DMS114 treated with DMSO at 0.1 percent for 48 hours (cell line): ENCODE measurements at regions not wholly inside any gene's neighbourhood (a gene's known extent, or its start where the extent isn't known, plus 50 kb on each side); places are given as distances from the start of the nearest gene placed in this dataset.

Source experiments
- DNase-seq: peaks from one replicate; lab custom pipeline; 2025; ENCODE audit not compliant: unreplicated experiment; lab: John Stamatoyannopoulos, UW

DNA sequence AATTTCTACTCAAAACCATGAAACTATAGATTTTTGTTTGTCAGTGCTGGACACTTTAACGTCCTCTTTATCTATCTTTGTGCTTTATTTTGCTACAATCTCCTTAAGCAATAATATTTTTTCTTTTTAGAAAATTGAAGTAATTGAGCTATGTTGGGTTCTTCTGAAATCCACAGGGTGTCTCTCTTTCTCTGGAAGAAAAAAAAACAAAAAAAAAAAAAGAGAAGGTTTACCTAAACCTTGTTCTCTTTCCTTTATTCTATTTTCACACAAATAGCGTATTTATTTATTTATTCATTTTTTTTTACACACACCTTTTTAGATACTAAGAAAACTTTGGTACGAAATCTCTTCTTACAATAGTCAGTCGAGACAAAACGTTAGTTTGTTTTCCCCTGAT is 601.0 kb downstream of the EDEM1 start:
- no peak for DNase-seq

DNA sequence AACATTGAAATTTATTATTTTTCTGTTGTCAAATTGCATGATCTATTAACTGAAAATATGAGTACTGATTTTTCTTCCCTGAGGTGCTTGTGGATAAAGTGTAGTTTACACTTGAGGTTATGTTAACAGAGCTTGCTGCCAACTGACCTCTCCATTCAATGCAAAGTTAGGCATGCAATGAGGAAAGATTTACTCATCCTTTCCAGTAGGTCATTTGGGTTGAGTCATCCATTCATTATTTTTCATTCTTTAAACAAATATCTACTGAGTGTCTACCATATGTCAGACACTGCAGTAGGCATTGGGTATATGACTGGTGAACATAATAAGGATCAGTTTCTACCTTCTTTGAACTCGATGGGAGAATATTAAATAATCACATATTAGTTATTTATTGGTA is 604.1 kb downstream of the EDEM1 start:
- DNase-seq = no peak

DNA sequence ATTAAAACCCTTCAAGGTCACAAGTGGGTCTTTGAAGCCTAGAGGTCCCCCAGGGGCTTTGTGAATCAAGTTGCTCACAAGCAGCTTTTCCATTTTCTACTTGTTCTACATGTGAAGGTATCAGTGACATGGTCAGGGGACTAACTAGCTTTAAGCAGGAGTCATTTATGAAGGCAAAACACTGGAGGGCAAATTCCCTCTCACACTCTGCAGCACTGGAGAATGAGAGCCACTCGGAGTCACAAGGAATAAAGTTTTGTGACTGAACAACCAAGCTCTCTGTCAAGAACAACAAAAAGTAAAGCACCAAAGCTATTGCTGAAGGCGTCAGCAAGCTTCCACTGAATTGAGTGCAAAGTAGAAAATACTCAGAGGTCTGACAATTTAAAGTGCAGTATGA is 609.0 kb downstream of the EDEM1 start:
- no peak for DNase-seq

DNA sequence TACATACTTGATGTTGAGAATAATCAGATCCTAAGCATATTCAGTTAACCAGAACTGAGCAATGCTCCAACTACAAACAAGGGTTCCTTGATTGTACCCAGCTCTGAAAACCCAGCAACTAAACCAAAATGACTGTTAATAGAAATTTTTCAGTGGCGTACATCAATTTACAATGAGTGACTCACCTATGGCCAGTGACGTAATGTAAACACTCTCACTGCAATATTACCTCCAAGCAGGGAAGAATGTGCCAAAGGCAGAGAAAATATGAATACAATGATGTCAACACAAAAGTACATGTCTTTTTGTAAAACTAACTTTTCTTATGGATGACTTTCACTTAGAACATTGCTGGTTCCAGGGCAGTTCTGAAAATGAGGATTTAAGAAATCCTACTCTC is 611.3 kb downstream of the EDEM1 start:
- DNase-seq = no peak

DNA sequence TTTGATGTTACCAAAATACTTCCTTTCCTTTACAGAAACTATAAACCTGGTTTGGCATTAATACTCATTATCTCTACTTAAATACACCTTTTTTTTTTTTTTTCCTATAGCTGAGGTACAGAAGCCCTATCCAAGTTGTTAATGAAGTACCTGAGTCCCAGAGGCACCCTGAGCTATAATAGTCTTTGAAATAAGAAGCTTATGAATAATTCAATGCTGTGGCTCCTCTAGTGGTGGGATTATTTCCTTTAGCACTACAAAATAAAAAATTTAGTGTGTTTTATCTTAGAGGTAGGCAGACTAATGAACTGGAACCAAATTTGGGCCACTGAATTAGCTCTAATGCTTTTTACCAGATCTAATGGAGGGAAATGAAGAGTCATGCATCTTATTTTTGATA is 611.9 kb downstream of the EDEM1 start:
- no peak for DNase-seq

DNA sequence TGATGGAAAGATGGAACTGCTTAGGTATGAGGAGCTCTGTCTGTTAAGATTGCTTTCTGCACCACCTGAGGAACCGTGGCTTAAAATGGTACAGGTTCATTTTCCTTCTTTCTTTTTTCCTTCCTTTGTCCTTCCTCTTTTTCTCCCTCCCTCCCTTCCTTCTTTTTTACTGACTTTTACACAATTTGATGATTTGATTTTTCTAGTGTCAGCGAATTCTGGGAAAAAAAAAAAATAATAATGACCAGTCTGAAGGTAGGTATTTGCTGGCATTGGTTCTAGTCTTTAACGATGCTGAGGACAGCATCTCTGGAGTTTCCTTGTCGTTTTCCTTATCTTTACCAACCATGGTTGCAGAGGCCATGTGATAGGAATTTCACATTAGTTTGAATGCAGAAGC is 613.5 kb downstream of the EDEM1 start:
- no peak for DNase-seq

DNA sequence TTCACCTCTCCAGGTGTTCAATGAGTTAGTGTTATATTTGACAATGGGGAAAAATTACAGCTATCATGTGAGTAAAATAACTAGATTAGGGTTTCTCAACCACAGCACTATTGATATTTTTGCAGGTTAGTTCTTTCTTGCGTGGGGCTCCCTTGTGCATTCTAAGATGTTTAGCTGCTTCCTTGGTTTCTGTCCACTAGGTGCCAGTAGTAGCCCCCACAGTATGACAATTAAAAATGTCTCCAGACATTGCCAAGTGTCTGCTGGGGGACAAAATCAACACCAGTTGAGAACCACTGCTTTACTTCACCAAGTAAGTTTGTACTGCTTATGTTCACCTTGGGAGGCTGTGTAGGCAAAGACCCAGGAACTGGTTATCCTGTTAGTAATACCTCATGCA is 618.7 kb downstream of the EDEM1 start:
- no peak for DNase-seq

DNA sequence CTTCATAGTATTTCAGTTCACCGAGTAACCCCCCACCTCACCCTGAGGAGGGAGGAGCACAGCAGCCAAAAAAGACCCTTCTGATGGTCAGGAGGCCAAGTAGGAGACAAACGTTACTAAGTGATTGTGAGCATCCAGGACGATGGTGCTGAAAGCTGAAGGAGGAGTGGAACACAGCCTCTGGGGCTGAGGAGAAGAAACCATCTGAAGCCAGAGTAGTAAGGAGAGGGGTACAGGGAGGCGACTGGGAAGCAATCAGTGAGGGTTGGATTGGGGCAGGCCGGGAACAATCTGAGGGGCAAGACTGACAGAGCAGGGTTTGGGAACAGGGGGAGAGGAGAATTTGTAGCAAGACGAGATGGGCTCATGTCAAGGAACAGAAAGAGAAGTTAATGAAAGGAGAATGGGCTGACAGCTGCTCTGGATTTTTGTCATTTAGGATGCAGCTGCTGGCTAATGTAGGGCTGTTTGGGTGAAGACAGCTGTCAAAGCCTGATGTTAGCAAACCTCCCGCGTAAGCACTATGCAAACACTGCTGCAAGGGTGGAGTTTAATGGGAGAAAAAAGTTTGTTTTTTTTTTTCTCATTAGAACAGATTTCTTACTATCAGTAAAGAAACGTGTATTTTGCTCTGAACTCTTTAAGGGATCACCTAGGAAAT is 622.2 kb downstream of the EDEM1 start:
- no peak for DNase-seq

DNA sequence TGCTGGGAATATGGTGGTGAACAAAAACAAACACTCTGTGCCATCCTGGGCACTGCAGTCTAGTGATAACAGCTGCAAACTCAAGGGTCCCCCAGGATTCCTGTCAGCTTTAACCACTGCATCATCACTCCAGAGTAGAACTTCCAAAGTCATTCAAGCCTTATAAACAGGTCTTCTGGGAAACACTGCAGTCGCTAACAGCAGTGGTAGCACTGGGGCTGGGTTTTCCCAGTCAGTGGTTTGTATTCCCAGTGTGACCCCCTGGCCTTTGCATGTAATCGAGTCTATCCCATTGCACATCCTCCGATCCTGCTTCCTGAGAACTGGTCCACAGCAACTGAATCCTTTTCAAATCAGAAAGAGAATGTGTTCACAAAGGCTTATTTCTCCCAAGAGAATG is 623.5 kb downstream of the EDEM1 start:
- no peak for DNase-seq

DNA sequence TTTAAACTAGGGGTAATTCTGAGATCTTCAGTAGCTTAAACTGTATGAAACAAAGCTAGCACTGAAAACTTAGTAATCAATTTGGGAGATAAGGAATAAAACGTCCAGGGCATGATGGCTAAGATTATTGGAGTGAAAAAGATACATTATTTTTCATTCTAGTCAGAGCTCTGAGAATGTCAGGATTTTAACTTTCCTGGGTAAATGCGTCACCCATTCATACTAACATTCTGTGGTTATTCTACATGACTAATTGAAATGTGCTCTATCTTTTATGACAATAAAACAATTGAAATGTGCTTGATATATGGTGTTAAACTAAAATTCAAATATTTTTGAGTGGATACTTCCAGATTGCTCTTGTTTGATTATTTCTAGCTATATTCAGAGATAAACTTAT is 626.0 kb downstream of the EDEM1 start:
- no peak for DNase-seq

DNA sequence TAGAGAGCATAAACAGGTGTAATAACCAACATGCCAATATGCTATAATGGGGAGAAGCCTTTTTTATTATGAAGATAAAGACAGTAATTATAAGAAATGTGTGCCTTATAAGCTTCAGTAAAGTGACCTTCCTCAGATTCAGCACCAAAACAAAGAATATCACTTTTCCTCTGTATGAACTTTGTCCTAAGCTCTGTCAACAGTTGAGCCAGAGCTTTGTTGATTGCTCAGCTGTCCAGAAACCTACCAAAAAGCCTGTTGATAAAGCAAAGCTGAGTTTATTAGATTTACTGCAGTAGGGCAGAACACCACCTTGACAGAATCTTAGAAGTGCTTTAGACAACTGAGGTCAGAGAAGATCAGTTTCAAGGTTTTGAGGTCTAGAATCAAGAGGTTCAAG is 635.3 kb downstream of the EDEM1 start:
- DNase-seq = no peak

DNA sequence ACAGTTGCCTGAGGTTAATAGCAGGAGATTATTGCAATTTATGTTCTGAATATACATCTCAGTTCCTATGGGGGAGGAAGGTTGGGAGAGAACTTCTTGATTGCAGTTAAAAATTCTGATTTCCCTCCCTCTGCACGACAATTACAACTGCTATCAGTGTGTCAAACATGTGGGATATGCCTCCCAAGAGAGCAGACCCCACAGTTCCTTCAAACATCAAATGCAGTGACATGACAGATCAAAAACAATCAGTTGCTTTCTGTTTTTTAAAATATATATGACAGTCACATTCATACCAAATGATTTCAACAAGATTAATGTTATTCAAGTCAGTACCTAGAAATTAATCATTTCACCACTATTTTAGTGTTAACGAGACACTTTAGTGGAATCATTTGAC is 639.0 kb downstream of the EDEM1 start:
- DNase-seq = no peak

DNA sequence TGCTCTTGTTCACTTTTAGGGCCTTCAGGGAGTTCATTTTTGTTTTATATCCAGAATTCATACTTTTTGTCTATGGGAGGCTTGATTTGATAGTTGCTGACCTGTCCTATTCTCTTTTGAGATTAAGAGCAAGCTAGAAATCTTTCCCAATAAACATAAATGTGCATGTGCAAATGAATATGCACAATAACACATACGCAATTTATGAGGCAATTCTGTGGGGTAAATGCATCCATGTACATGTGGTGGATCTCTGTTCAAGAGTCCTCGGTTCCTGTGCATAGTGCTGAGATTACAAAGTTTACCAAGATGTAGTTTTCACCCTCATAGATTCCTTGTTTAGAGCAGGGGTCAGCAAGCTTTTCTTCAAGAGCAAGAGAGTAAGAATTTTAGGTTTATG is 640.7 kb downstream of the EDEM1 start:
- DNase-seq = no peak

DNA sequence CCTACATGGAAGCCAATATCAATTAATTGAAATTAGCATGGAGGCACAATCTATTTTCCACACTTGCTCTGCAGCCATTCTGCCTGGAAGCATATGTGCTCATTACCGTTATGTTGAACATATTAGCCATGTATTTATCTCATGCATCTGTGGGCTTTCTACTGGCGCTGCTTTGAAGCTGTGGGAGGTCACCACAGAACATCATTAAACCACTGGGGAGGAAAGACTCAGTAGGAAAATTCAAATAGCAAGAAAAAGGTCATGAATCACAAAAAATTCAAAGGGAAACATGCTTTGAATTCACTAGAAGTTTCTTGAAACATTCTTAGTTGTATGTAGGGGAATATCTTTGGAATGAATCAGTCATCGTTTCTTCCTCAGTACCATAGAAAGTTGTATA is 652.5 kb downstream of the EDEM1 start:
- DNase-seq = no peak

DNA sequence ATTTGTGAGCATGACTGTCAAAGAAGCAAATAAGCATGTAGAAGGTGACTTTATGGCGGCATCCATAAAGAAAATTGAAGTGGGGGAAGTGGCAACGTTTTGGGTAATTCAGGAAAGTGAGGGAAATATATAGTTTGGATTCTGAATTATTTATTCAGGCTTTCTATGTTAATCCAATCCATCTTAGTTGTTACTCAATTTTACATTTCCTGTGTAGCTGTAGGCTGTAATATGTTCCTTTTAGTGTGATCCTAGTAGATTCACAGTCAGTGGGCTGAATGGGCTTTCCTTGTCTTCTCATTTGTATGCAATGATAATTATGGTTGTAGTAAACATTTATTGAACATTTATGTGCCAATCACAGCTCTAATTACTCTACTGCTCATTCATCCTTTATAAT is 654.1 kb downstream of the EDEM1 start:
- DNase-seq = no peak

DNA sequence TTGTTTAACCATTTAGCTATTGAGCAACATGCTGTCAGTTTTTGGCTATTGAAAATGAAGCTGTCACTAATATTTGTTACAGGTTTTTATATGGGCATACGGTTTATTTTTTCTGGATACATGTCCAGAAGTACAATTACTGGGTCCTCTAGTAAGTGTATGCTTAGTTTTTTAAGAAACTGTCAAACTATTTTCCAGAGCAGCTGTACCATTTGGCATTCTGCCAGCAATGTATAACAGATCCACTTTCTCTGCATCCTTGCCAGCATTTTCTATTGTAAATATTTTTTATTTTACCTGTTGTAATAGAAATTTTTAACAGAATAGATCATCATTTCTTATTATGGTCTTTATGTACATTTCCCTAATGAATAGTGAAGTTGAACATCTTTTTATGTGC is 658.8 kb downstream of the EDEM1 start:
- DNase-seq = no peak

DNA sequence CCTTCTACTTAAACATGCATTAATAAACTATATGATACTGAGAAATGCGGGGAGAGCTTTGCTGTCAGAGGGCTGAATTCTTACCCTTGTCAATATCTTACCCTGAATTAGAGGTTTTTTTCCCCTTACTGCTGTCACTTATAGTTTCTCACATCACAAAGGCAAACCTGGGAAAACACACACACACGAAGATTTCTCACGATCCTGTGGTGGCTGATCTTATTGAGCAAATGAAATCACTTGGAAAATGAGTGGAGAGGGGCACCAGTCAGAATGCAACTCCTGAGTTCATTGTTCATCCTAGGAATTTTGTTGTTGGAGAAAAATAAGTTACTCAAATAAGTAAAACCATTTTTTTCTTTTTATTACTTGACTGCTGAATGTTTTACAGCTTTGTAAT is 673.6 kb downstream of the EDEM1 start:
- no peak for DNase-seq

DNA sequence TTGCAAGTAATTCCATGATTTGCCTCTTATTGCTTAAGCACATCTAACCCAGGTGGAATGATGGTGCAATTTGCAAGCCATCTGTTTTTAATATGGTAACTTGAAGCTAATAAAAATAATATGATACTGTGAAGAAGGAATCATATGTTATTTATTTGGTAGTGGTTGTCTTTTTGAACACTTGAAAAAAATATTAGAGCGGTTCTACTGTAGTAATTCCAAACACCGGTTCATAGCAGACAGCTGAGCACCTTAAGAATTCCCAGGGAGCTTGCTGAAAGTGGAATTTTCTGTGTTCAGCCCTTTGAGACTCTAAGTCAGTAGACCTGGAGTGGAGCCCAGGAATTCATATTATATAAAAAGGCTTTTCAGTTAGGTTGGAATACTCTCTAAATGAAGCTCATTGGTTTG is 687.4 kb downstream of the EDEM1 start:
- DNase-seq = no peak

DNA sequence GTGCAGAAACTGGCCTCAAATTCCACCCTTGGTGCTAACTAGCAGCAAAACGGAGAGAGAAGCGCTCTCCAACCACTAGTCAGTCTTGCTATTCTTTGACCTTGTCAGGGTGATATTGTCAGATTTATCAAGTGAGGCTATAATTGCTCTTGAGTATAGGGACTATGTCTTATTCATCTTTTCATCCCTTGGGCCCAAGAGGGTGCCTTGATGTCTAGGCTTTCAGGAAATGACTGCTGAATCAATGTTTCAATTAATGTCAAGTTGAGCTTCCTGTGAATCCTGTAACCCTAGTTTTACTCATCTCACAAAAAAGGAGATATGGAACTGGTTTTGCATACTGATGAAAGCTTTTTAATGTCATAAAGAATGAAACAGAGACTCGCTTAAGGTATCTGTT is 701.3 kb downstream of the EDEM1 start:
- DNase-seq = no peak

DNA sequence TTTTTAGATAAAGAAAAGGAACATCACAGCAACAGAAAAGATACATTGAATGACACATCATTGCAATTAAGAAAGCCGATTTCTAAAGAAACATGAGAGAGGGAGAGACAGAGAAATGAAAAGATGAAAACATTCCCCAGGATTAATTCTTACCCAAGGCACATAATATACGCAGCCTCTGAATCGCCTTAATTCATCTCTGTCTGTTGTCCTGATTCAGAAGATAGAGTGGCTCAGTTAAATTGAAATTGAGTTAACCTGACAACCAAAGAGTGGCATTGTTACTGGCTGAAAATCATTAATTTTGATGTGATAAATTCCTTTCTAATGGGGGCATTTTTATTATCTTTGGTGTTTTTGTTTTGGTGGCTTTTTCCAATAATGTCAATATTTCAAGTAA is 701.9 kb downstream of the EDEM1 start:
- DNase-seq = no peak

DNA sequence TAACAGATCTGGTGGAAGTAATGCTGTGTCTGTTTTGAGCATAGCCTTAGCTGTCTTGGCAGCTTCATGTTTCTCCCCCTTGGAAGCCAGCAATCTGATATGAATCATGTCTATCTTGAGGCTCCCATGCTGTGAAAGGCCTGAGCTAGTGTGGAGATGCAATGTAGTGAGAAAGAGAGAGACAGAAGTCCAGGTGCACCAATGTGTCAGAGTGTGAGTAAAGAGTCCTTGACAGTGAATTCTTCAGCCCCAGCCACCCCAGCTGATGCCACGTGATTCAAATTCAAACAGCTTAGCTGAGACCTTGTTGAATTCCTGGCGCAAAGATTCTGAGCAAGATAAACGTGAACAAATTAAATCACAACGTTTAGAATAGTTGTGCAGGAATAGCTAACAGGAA is 704.2 kb downstream of the EDEM1 start:
- DNase-seq = no peak

DNA sequence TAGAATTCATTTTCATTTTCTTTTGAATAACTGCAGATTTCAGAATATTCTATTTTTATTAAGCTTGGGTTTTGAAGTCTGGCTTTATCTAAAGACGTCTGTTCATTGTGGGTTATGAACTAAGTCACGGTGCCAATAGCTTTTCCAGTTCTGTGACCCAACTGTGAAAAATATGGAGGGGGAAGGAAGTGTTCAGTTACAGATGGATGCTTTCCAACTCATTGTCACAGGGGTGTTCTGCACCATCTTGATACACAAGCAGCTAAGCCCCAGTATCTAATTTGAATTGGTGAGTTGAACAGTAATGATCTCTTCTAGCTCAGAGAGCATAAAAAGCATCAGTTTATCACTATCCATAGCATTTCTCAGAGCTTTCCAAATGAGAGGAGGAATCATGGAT is 710.6 kb downstream of the EDEM1 start:
- no peak for DNase-seq

DNA sequence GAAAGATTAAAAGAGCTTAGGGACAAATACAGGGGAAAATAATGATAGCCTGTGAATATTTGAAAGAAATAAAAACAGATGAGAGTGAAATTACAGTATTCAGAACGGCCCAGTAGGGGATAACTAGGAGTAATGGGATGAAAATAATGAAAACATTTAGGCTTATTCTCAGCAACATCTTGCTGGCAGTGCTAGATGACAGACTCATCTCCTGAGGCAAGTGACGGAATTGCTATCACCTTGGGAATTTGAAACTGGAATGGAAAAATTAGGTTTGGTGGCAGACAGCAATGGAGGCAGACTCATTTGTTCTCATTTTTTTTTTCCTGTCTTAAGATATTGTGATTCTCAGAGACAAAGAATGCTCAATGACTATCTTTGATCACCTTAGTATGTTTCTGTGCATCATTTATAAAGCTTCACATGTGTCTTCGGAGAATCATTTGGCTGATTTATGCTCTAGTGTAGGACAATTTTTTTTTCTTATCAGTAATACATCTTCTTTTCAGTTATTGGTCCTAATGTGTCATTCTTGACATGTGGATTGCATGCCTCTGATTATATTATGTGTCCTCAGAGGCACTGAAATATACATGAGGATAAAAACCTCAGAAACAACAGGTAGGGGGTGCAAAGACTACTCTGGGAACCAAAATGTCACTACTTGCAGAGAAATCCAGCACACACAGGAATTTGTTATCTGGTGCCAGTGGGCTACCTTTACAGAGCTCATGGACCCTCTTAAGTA is 711.7 kb downstream of the EDEM1 start:
- no peak for DNase-seq
